ENCODE measurements at regions not wholly inside any gene's neighbourhood (a gene's known extent, or its start where the extent isn't known, plus 50 kb on each side); places are given as distances from the start of the nearest gene placed in this dataset.

DNA sequence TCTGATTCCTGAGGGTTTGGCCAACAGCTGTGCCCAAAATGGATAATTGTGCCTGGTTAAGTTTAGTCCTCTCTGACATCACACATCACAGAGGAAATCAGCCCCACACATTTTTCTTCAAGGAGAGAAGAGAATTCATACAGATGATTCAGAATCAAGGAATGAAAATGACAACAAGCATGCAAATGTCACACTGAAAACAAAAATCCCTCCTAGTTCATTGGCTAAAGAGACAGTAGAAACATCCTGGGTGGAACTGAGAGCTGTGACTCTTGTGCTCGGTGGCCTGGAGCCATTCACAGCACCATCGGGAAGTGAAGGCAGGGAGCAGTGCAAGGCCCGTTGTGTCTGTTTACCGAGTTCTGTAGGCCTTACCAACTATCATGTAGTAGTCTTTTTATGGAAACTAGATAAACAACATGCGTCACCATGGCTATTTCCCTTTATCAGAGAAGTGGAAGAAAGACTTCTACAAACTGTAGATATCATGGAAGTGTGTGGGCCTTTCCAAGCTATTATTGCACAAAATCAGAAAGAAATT, 81.7 kb upstream of the TENT5A start:
- Histone ChIP-seq H3K4me3 (ENCODE audit: low read depth, low read length) (no peak overlapping the region), H3K27me3 (ENCODE audit: control insufficient read depth, insufficient read depth, low read length) (no peaks in the 10 kb centered on the region), H3K36me3 (ENCODE audit: control insufficient read depth, insufficient read depth, low read length) (no peaks in the 10 kb centered on the region)
- DNase-seq (ENCODE audit: low read depth), result peak; percentile 9
- TF ChIP-seq, protein P1, sequence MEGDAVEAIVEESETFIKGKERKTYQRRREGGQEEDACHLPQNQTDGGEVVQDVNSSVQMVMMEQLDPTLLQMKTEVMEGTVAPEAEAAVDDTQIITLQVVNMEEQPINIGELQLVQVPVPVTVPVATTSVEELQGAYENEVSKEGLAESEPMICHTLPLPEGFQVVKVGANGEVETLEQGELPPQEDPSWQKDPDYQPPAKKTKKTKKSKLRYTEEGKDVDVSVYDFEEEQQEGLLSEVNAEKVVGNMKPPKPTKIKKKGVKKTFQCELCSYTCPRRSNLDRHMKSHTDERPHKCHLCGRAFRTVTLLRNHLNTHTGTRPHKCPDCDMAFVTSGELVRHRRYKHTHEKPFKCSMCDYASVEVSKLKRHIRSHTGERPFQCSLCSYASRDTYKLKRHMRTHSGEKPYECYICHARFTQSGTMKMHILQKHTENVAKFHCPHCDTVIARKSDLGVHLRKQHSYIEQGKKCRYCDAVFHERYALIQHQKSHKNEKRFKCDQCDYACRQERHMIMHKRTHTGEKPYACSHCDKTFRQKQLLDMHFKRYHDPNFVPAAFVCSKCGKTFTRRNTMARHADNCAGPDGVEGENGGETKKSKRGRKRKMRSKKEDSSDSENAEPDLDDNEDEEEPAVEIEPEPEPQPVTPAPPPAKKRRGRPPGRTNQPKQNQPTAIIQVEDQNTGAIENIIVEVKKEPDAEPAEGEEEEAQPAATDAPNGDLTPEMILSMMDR (IDR thresholded peaks at IDR 0.05; ENCODE audit: insufficient read depth, low read length, poor library complexity, severe bottlenecking), result no peak

DNA sequence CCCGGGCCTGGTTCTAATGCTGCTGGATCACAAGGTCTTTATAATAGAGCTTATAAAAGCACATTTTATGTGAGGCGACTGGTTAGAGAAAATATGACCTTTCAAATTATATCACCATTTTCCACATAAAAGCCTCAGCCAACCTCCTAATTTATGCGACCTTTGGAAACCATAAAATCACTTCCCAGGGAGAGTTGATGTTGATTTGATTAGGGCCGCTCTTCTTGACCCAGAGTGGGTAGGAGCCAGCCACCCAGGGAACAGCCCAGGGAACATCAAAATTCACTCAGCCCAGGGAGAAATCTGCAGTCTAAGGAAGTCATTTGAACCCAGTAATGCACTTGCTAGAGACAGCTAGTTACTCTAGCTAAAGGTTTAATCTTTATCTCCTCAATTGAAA, 79.8 kb upstream of the TENT5A start:
- H3K36me3 ChIP-seq (ENCODE audit: control insufficient read depth, insufficient read depth, low read length), result no peaks in the 10 kb centered on the region
- no peak overlapping the region for H3K4me3 ChIP-seq (ENCODE audit: low read depth, low read length)
- H3K27me3 ChIP-seq (ENCODE audit: control insufficient read depth, insufficient read depth, low read length), result no peaks in the 10 kb centered on the region
- TF ChIP-seq, protein P1 (IDR thresholded peaks at IDR 0.05; ENCODE audit: insufficient read depth, low read length, poor library complexity, severe bottlenecking), result no peak
- DNase-seq (ENCODE audit: low read depth), result no peak

DNA sequence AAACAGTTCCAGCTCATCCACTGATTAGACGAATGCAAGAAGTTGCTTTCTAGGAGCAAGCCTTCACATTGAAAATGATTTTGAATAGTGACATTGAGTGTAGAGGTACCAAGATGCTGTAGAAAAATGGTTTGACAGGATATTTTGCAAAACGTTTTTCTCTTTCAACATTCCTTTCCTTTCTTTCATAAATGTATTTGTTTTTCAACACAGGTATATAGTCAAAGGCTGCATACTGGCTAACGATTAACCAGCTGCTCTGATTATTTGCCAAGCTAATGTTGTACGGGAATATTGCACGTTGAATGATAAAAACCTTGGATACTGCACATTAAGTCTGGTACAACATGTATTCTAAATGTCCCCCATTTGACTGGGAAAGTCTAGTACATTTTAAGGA, 78.8 kb upstream of the TENT5A start:
- Histone ChIP-seq H3K36me3 (ENCODE audit: control insufficient read depth, insufficient read depth, low read length) (no peaks in the 10 kb centered on the region), H3K4me3 (ENCODE audit: low read depth, low read length) (no peak overlapping the region), H3K27me3 (ENCODE audit: control insufficient read depth, insufficient read depth, low read length) (no peaks in the 10 kb centered on the region)
- TF ChIP-seq, protein P1 (IDR thresholded peaks at IDR 0.05; ENCODE audit: insufficient read depth, low read length, poor library complexity, severe bottlenecking), result no peak
- DNase-seq (ENCODE audit: low read depth), result no peak

DNA sequence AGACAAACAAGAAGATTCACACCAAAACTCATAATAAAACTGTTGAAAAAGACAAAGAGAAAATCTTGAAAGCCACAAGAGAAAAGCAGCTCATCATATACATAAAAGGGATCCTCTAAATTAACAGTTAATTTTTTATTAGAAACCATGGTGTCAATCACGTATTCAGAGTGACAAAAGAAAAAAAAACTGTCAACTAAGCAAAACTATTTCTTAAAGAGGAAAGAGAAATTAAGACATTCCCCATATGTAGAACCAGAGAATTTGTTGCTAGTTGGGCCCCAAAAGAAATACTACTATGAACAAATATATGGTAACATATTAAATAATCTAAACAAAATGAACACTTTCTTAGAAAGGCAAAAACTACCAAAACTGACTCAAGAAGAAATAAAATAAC, 74.3 kb upstream of the TENT5A start:
- H3K27me3 ChIP-seq (ENCODE audit: control insufficient read depth, insufficient read depth, low read length), result no peaks in the 10 kb centered on the region
- no peak for DNase-seq (ENCODE audit: low read depth)
- H3K4me3 ChIP-seq (ENCODE audit: low read depth, low read length), result no peak overlapping the region
- no peaks in the 10 kb centered on the region for H3K36me3 ChIP-seq (ENCODE audit: control insufficient read depth, insufficient read depth, low read length)
- TF ChIP-seq, protein P1 (IDR thresholded peaks at IDR 0.05; ENCODE audit: insufficient read depth, low read length, poor library complexity, severe bottlenecking), result no peak

DNA sequence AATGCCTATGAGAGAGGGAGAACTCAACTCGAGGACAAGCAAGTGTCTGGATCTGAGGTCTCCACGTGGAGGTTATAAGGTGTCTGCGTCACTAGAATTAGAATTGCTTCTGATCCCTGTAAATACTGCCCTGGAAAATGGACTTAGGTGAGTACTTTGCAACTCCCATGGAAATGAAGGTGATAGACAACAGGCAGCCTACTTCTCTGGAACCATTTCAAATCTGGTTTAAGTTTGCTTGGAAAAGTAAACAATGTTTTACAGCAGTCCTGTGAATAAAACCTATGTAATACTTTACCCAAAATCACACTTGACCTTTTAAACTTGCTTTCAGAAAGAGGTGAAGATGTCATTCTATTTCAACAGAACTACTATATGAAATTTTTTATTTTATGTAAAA, 70.1 kb upstream of the TENT5A start:
- TF ChIP-seq, protein P1 (IDR thresholded peaks at IDR 0.05; ENCODE audit: insufficient read depth, low read length, poor library complexity, severe bottlenecking), result no peak
- Histone ChIP-seq H3K4me3 (ENCODE audit: low read depth, low read length) (no peak overlapping the region), H3K36me3 (ENCODE audit: control insufficient read depth, insufficient read depth, low read length) (no peaks in the 10 kb centered on the region), H3K27me3 (ENCODE audit: control insufficient read depth, insufficient read depth, low read length) (no peaks in the 10 kb centered on the region)
- DNase-seq (ENCODE audit: low read depth), result no peak

DNA sequence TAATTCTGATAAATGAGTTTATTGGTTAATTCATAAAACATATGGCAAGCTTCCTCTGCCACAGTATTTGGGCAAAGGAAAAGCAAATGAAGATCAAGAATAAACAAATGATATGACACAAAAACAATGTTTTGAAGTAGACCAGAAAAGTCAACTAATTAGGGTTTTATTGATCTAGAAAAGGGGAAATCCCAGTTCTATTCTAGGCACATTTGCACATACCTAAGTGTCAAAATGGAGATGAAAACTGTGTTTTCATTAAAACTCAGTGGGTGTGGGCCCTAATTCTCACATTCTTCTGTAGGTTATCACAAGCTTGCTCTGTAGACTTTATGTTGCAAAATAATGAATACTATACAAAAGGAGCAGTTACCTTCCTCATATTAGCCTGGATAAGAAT, 69.0 kb upstream of the TENT5A start:
- Histone ChIP-seq H3K36me3 (ENCODE audit: control insufficient read depth, insufficient read depth, low read length) (no peaks in the 10 kb centered on the region), H3K27me3 (ENCODE audit: control insufficient read depth, insufficient read depth, low read length) (no peaks in the 10 kb centered on the region), H3K4me3 (ENCODE audit: low read depth, low read length) (no peak overlapping the region)
- no peak for DNase-seq (ENCODE audit: low read depth)
- TF ChIP-seq, protein P1 (IDR thresholded peaks at IDR 0.05; ENCODE audit: insufficient read depth, low read length, poor library complexity, severe bottlenecking), result no peak
